ENCODE measurements at regions not wholly inside any gene's neighbourhood (a gene's known extent, or its start where the extent isn't known, plus 50 kb on each side); places are given as distances from the start of the nearest gene placed in this dataset.
A peak's percentile ranks its signal among the peaks of the same experiment; 100 is the strongest.
"Not testable (repeated sequence)": the region's sequence is repeated elsewhere in the genome, so short reads cannot be mapped to it uniquely, and the experiment has no call there.

- no peak for DNase-seq (ENCODE audit: extremely low spot score)
- TF ChIP-seq CTCF (IDR thresholded peaks at IDR 0.05; ENCODE audit: control extremely low read depth, extremely low read depth, low read depth, missing control alignments), result no peak
- ChIA-PET POLR2A (no interaction called here), CTCF (no interaction called here)
Observed at GRCh38 chr3:175948041-175948440, 1088.9 kb downstream of the NAALADL2 start.

GRCh38 chr3:175941352-175941751, 1082.2 kb downstream of the NAALADL2 start:
- POLR2A ChIA-PET, result no interaction called here
- CTCF ChIA-PET, result interaction anchor here (0.7 to 1.6 kb wide), 5 partner anchors 8 to 1542 kb away, joined by 3 to 10 read pairs (median 3); no protein-coding TSS in a partner anchor
- peak; percentile 42 for TF ChIP-seq CTCF (IDR thresholded peaks at IDR 0.05; ENCODE audit: control extremely low read depth, extremely low read depth, low read depth, missing control alignments)
- DNase-seq (ENCODE audit: extremely low spot score), result no peak

- no peak for TF ChIP-seq CTCF (IDR thresholded peaks at IDR 0.05; ENCODE audit: control extremely low read depth, extremely low read depth, low read depth, missing control alignments)
- peak; percentile 9 for DNase-seq (ENCODE audit: extremely low spot score)
- POLR2A ChIA-PET, result no interaction called here
- CTCF ChIA-PET, result interaction anchor here (1.0 to 1.6 kb wide), 5 partner anchors 8 to 1542 kb away, joined by 3 to 10 read pairs (median 3); no protein-coding TSS in a partner anchor
Observed at GRCh38 chr3:175940881-175941280, 1081.7 kb downstream of the NAALADL2 start.

- ChIA-PET POLR2A (no interaction called here), CTCF (interaction anchor here (1.0 to 1.6 kb wide), 2 partner anchors 7 to 44 kb away, joined by 3 to 10 read pairs; no protein-coding TSS in a partner anchor)
- no peak for DNase-seq (ENCODE audit: extremely low spot score)
- no peak for TF ChIP-seq CTCF (IDR thresholded peaks at IDR 0.05; ENCODE audit: control extremely low read depth, extremely low read depth, low read depth, missing control alignments)
Observed at GRCh38 chr3:175940243-175940642, 1081.1 kb downstream of the NAALADL2 start.

GRCh38 chr3:175937367-175937766, 1078.2 kb downstream of the NAALADL2 start:
- CTCF ChIA-PET; DNase-seq (ENCODE audit: extremely low spot score); POLR2A ChIA-PET: not testable (repeated sequence)

GRCh38 chr3:175932586-175932985, 1073.5 kb downstream of the NAALADL2 start:
- CTCF ChIA-PET, result interaction anchor here (2.4 kb wide), 1 partner anchor 9 kb away, joined by 10 read pairs; no protein-coding TSS in a partner anchor
- DNase-seq (ENCODE audit: extremely low spot score), result no peak
- no peak for TF ChIP-seq CTCF (IDR thresholded peaks at IDR 0.05; ENCODE audit: control extremely low read depth, extremely low read depth, low read depth, missing control alignments)
- POLR2A ChIA-PET, result no interaction called here

GRCh38 chr3:175919133-175919532, 1060.0 kb downstream of the NAALADL2 start:
- POLR2A ChIA-PET, result no interaction called here
- no peak for DNase-seq (ENCODE audit: extremely low spot score)
- CTCF ChIA-PET, result no interaction called here
- no peak for TF ChIP-seq CTCF (IDR thresholded peaks at IDR 0.05; ENCODE audit: control extremely low read depth, extremely low read depth, low read depth, missing control alignments)
